HG02759 (cell line): ENCODE measurements at regions not wholly inside any gene's neighbourhood (a gene's known extent, or its start where the extent isn't known, plus 50 kb on each side); places are given as distances from the start of the nearest gene placed in this dataset.

Experiments
- ATAC-seq: cut with Tn5 transposase; IDR thresholded peaks from one replicate; pipeline ENCODE4 v1.9.1; 2021; ENCODE audit warnings: mild to moderate bottlenecking, moderate library complexity; ENCODE audit not compliant: unreplicated experiment

- ATAC-seq, result no peak
Measured at GRCh38 chr5:1937590-1937989, 54.9 kb upstream of the IRX4 start.

- ATAC-seq, result no peak
Measured at GRCh38 chr5:1936901-1937300, 54.2 kb upstream of the IRX4 start.

GRCh38 chr5:1936413-1936812 is 53.7 kb upstream of the IRX4 start:
- ATAC-seq, result no peak

DNA sequence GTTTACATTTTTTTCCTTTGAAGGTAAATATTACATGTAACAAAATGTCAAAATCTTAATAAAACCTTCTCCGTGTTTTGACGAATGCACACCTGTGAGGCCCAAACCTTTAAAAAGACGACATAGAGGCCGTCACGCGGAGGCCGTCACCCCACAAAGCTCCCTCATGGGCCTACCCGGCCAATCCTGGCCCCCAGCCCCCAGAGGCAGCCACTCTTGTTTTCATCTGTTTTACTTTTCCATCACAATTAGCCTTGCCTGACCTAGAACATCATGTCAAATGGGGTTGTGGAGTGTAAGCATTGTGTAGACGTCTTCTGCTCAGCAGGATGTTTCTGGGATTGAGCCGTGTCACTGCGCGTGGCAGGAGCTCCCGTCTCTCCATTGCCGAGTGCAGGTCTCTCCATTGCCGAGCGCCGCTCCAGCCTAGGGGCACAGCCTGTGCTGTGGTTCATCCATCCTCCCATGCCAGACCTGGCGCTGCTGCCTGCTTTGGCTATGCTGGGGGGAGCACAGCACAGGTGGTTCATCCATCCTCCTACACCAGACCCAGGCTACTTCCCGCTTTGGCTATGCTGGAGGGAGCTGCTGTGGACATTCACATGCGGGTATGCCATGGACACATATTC is 52.2 kb upstream of the IRX4 start:
- no peak for ATAC-seq

DNA sequence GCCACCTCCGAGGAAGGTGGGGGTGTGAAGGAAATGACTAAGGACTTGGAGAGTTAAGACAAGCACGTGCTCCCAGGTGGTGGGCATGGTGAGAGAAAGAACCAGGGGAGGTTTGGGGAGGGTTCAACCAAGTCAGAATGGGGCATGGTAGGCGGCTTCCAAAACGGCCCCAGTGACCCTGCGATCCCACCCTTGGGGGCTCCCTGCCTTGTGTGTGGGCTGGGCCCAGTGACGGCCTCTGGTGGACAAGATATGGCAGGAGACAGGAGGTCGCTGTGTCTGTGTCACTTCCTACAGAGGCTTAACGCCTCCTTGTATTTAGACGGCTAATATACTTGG is 51.3 kb upstream of the IRX4 start:
- no peak for ATAC-seq

DNA sequence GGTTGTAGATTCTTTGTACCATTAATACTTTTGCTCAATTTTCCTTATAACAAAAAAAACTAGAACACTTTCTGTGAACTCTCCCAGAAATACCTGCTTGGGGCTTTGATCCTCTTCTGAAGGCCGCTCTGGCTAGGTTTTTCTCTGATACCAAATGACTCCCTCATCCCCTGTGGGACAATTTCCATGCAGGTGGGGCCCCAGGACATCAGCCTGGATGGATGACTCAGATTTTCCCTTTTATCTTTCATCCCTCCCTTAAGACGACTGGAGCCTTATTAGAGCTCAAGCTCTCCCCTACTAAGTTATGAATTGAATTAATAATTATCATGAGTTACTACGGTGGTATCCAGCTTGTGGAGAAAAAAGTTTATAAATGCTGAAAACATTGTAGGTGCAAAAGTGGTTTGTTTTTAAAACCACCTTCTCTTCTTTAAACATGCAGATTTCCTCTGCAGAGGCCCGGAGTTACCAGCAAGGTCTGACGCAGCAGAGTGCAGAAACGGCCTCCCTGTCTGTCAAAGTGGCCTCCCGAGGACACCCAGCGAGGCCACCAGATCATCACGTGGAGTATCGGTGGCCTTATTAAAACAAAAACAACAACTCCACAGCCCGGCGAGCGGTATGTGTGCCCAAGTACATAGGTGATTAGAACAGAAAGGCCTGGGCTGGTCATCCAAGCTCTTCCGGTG is 50.8 kb upstream of the IRX4 start:
- no peak for ATAC-seq
